GM21723 (cell line): ENCODE measurements at regions not wholly inside any gene's neighbourhood (a gene's known extent, or its start where the extent isn't known, plus 50 kb on each side); places are given as distances from the start of the nearest gene placed in this dataset.
"Not testable (repeated sequence)": the region's sequence is repeated elsewhere in the genome, so short reads cannot be mapped to it uniquely, and the experiment has no call there.

Experiments
- ATAC-seq: cut with Tn5 transposase; IDR thresholded peaks from one replicate; pipeline ENCODE4 v1.9.1; 2021; ENCODE audit warnings: mild to moderate bottlenecking, moderate library complexity; ENCODE audit not compliant: unreplicated experiment

DNA sequence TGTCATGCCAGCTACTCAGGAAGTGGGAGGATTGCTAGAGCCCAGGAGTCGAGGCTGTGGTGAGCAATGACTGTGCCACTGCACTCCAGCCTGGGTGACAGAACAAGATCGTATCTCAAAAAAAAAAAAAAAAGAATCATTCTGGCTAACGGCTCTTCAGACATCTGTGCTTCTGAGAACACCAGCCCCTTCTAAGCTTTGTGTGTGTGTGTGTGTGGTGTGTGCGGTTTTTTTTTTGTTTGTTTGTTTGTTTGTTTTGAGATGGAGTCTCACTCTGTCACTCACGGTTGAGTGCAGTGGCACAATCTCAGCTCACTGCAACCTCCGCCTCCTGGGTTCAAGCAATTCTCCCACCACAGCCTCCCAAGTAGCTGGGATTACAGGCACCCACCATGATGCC, 79.4 kb upstream of the DRD5 start:
- not testable (repeated sequence) for ATAC-seq

DNA sequence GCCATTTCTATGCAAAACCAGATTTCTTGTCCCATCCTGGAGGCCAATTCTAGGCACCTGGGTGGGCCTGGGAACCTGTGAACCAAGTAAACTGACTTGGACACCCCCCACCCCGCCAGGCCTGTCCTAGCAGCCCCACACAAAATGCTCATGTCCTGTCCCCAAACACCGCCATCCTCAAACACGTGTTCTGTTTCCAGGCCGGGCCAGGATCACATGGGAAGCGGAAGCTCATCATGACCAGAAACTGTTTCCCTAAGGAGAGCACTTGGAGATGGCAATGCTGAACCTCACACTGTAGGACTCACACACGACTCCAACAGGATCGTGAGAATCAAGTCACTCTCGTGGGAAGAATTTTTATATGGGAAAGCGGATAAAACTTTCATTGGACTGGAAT, 78.7 kb upstream of the DRD5 start:
- ATAC-seq: not testable (repeated sequence)

DNA sequence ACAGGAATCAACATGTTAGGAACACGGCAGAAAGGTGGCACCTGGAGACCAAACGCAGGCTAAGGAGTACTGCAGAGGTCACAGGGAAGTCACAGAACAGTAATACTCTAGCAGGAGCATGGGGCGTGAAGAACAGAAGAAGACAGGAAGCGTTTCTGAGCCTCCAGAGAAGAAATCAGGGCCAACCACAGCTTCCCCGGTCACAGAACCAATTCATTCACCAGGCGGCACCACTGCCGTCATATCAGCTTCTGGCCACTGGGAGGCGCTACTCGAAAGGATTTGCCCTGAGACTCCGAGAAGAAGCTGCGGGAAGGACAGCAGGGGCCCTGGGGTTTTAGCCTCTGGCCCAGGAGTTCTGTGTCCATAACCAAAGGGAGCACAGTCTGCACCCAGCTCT, 78.0 kb upstream of the DRD5 start:
- ATAC-seq: no peak

DNA sequence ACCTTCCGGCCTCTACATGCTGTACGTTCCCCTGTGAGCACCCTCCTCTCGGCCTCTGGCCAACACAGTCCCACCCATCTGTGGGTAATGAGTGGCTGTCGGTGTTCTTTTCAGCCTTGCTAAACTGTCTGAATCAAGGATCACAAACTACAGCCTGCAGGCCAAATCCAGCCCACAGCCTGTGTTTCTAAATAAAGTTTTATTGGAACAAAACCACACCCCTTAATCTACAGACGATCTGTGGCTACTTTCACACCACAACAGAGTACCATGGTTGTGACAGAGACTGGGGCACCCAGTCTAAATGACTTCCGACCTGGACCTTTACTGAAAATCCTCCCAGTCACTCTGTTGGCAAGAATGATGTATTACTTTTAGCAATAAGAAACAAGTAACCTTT, 77.3 kb upstream of the DRD5 start:
- ATAC-seq: not testable (repeated sequence)

DNA sequence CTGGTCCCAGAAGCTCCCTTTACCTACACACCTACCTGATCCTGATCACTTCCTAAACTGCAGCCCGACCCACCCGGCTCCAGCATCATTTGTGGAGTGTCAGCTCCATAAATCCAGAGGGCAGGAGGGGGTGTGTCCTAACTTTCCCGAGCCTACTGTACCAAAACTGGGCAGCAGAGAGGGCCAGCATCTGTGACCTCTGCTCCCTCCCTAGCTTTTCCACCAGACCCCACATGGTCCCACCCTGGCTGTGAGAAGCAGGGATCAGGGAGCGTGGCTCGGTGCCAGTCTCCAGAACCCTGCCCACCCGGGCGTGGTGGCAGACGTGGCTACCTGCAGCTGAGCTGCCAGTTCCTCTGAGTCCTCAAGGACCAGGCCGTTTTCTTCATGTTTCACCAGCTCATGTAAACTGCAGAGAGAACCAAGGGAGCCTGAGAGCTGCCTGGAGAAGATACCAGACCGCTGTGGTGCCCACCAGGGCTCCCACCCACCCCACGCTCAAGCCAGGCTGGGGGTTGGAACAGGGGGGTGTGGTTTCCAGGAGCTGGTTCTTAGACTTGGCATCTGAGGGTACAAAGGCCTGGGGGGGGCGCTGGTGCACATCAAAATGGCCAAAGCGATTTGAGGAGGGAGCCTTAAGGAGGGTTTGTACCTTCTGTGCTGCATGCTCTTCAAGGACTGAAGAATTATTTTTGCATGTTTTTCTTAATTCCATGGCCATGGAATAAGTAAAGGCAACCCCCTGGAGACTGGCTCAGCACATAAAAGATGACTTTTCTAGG, 76.7 kb upstream of the DRD5 start:
- ATAC-seq: no peak

DNA sequence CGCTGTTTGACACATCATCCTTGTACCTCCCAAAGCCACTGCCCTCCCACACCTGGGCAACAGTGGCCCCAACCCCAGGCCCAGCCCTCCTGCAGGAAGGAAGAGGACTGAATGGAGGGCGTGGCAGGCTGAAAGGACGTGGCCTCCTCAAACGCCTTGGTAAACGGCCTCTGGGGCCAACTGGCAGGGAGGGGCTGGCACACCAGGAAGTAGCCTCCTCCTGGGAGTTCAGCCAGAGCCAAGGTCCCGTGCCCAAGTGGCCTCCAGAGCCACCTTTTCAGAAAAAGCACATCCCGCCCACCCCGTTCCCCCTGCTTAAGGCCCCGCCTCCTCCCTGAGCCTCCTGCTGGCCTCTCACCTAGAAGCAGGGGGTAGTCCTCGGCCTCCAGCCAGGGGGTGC, 74.2 kb upstream of the DRD5 start:
- ATAC-seq: not testable (repeated sequence)

DNA sequence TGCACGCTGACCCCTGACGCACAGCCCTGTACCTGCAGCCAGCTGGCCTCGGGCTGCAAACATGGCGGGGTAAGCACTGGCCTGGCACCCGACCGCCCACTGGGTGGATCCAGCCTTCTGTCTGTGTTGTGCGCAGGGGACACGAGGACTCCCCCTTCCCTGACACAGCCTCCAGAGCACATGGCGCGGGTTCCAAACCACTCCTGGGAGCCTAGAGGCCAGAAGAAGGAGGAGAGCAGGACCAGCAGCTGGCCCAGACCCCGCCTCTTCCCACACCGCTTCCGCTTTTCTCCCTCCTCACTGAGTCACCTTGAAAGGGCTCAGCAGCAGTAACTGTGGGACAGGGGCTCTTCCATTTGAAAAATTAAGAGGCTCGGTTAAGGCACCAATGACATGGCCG, 73.5 kb upstream of the DRD5 start:
- not testable (repeated sequence) for ATAC-seq

DNA sequence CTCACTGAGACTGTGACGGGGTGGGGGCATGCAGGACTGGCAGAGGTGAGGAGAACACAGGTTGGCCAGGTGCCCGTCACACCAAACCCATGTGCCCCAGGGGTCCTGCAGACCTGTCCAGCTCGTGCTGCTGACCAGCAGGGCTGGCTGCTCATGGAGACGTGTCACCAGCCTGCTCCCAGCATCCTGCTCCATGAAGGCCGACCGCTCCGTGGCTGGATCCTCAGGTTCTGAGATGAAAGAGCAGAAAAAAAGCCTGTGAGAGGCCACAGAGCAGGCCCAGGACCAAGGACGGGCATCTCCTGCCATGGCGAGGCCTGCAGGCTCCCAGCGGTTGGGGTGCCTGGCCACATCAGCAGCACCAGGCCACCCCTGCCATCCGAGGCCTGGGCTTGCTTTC, 71.7 kb upstream of the DRD5 start:
- ATAC-seq: no peak

DNA sequence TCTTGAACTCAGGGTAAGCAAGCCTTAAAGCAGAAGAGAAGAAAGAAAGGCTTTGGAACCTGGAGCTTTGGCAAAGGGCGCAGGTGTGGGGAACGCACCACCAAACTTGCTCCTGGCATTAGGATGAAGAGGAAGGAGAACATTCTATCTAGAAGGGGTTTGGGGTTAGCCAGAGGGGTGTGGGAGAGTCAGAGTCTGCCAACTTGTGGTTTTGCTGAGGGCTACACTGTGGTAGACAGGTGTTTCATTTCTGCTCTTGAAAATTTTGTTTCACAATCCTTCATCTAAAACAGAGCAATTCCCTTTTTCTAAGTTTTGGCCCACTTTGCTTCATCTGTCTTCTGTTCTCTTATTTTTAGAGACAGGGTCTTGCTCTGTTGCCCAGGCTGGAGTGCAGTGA, 66.2 kb upstream of the DRD5 start:
- ATAC-seq: not testable (repeated sequence)

DNA sequence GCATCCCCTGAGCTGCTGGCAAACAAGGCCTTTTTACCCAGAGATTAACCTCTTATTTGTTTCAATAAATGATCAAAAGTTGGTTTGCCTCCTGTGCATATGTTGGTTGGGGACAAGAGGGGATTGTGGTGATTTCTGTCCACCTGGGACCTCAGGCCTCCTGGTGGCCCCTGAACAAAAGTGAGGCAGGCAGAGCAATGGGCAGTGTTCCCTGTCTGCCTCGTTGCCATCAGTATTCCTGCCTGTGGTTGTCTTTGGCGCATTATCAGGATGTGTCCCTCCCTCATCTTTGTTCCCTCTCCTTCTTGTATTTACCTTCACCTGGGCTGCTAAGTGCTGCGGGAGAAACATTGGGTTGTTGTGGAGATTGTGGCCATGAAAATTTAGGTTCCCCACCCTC, 65.3 kb upstream of the DRD5 start:
- no peak for ATAC-seq

DNA sequence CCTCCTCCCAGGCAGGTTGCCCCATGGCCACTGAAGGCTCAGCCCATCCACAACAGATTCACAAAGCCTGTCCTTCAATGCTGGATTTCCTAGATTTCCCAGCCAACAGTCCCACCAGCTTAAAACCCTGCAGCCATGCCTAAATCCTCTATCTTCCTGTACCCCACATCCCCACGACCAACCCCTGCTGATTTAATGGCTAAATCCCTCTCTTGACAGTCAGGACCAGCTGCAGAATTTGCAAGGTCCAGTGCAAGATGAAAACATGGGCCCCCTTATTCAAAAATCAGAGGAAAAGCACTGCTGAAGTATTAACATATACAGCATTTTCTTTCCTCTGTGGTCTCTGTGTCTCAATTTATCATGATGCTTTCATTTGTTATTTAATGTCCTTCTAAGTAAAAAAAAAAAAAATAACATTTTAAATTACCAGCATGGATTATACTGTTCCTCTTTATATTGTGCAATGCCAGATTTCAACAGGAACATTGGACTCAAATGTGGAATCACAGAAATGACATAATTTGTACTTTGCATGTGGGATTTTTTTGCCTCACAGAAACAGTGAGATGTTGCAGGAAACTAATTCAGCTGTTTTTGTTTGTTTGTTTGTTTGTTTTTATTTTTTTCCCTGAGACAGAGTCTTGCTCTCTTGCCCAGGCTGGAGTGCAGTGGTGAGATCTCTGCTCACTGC, 63.0 kb upstream of the DRD5 start:
- not testable (repeated sequence) for ATAC-seq

DNA sequence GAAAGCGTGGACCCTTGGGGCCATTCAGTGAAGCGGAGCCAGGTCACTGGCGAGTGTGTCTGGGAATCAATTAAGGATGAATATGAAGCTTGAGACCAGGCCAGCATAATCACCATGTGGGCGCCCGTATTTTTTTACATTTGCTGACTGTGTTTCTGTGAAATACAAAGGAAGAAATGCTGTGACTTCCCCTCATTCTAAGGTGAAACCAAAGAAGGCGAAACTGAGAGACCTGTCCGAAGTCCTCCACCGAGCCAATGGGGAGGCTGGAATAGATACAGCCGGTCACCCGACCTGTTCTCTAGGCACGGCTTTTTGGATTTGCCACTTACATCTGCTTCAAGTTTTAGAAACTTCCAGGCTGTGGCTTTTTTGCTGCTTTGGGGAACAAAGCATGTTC, 59.3 kb upstream of the DRD5 start:
- not testable (repeated sequence) for ATAC-seq
